ENCODE measurements at regions not wholly inside any gene's neighbourhood (a gene's known extent, or its start where the extent isn't known, plus 50 kb on each side); places are given as distances from the start of the nearest gene placed in this dataset.
"Not testable (repeated sequence)": the region's sequence is repeated elsewhere in the genome, so short reads cannot be mapped to it uniquely, and the experiment has no call there.

GRCh38 chr2:90076311-90076710 is 1384.8 kb downstream of the RPIA start:
- DNase-seq (ENCODE audit: low spot score): no peak

GRCh38 chr2:90077948-90078347 is 1386.5 kb downstream of the RPIA start:
- no peak for DNase-seq (ENCODE audit: low spot score)

- no peak for DNase-seq (ENCODE audit: low spot score)
These were observed 1387.9 kb downstream of the RPIA start for GRCh38 chr2:90079374-90079773.

- not testable (repeated sequence) for DNase-seq (ENCODE audit: low spot score)
These were observed 1396.3 kb downstream of the RPIA start for GRCh38 chr2:90087792-90088191.

- DNase-seq (ENCODE audit: low spot score): not testable (repeated sequence)
These were observed 1402.2 kb downstream of the RPIA start for GRCh38 chr2:90093571-90094270.

- DNase-seq (ENCODE audit: low spot score): not testable (repeated sequence)
These were observed 1406.1 kb downstream of the RPIA start for GRCh38 chr2:90097617-90098016.

- peak; percentile 10 for DNase-seq (ENCODE audit: low spot score)
These were observed 1413.7 kb downstream of the RPIA start for GRCh38 chr2:90105142-90105541.

- DNase-seq (ENCODE audit: low spot score): peak; percentile 15
These were observed 1431.9 kb downstream of the RPIA start for GRCh38 chr2:90123409-90123808.

GRCh38 chr2:90139046-90139445 is 1447.6 kb downstream of the RPIA start:
- DNase-seq (ENCODE audit: low spot score): peak; percentile 46

GRCh38 chr2:90141558-90141957 is 1450.1 kb downstream of the RPIA start:
- not testable (repeated sequence) for DNase-seq (ENCODE audit: low spot score)

- DNase-seq (ENCODE audit: low spot score): peak; percentile 24
These were observed 1460.3 kb downstream of the RPIA start for GRCh38 chr2:90151805-90152204.

GRCh38 chr2:90170978-90171377 is 1479.5 kb downstream of the RPIA start:
- peak; percentile 8 for DNase-seq (ENCODE audit: low spot score)

- DNase-seq (ENCODE audit: low spot score): not testable (repeated sequence)
These were observed 1481.6 kb downstream of the RPIA start for GRCh38 chr2:90173081-90173480.

GRCh38 chr2:90179591-90179990 is 1488.1 kb downstream of the RPIA start:
- DNase-seq (ENCODE audit: low spot score): not testable (repeated sequence)

- DNase-seq (ENCODE audit: low spot score): peak; percentile 61
These were observed 1516.1 kb downstream of the RPIA start for GRCh38 chr2:90207454-90208058.

GRCh38 chr2:90209009-90209408 is 1517.5 kb downstream of the RPIA start:
- DNase-seq (ENCODE audit: low spot score): no peak

- DNase-seq (ENCODE audit: low spot score): no peak
These were observed 1518.3 kb downstream of the RPIA start for GRCh38 chr2:90209806-90210205.

- not testable (repeated sequence) for DNase-seq (ENCODE audit: low spot score)
These were observed 1524.4 kb downstream of the RPIA start for GRCh38 chr2:90215880-90216279.

- not testable (repeated sequence) for DNase-seq (ENCODE audit: low spot score)
These were observed 1525.3 kb downstream of the RPIA start for GRCh38 chr2:90216801-90217200.

GRCh38 chr2:90218534-90218933 is 1527.1 kb downstream of the RPIA start:
- not testable (repeated sequence) for DNase-seq (ENCODE audit: low spot score)

- DNase-seq (ENCODE audit: low spot score): not testable (repeated sequence)
These were observed 1529.3 kb downstream of the RPIA start for GRCh38 chr2:90220623-90221299.

- DNase-seq (ENCODE audit: low spot score): no peak
These were observed 1529.8 kb downstream of the RPIA start for GRCh38 chr2:90221300-90221651.

- not testable (repeated sequence) for DNase-seq (ENCODE audit: low spot score)
These were observed 1533.3 kb downstream of the RPIA start for GRCh38 chr2:90224767-90225166.

All from SW480 (cell line).